ENCODE measurements at regions not wholly inside any gene's neighbourhood (a gene's known extent, or its start where the extent isn't known, plus 50 kb on each side); places are given as distances from the start of the nearest gene placed in this dataset.

DNA sequence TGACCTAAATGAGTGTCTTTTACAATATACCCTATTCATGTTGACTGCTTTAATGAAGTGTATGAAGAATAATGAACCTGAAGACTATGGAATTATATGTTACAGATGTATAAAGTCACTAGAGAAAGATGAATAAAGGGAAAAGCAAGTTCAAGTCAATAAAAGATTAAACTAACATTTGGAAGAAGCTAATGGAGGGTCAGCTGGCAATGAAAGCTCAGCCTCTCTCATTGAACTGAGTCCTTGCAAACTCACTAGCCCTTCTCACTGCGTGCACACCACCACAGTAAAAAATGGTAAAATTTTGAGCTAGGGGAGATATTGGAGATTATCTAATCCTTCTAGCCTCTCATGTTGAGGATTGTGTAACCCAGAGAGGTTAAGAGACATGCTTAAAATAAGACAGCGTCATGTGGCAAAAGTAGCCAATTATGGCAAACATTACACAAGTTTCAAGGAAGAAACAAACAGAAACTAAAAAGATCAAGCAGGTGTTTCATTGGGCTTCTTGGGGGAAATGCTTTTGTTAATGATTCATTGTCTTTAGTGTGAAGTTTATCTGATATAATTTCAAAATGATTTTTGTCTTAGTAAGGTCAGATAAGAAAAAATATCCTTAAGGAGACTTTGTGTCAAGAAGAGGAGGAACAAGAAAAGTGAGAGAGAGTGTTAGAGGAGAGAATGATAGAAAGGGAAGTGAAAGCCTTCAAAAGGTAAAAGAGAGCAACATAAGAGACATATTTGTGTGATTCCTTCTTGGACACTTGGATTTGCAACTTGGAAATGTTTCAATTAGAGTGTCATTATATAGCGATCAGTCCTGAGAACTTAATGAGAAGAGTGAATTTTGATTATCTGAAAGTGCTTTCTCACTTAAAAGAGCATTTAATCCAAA, 893.7 kb upstream of the FAM98A start:
- Mint-ChIP-seq H3K27me3 (no peaks in the 10 kb centered on the region), H3K9me3 (ENCODE audit: low read depth) (no peaks in the 10 kb centered on the region)

DNA sequence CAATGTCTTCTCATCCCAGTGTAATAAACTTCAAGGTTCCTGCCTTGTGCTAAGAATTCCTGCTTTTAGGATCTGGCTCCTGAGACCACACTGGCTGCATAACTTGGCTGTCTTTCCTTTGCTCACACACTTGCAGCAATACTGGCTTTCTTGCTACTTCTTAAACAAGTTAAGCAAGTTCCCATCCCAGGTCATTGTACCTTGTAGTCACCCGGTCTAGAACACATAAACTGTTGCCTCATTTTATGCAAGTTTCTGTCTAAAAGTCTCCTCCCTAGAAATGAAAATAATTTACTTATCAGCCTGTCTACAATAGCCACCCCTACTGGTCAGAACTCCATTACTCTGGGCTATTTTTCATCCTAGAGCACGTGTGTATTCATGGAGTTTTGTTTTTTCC, 887.9 kb upstream of the FAM98A start:
- Mint-ChIP-seq H3K9me3 (ENCODE audit: low read depth) (no peaks in the 10 kb centered on the region), H3K4me1 (ENCODE audit: low read depth) (no peaks in the 10 kb centered on the region), H3K27ac (no peak overlapping the region), H3K36me3 (ENCODE audit: insufficient read depth) (no peaks in the 10 kb centered on the region), H3K27me3 (no peaks in the 10 kb centered on the region), H3K4me3 (ENCODE audit: low read depth) (no peak overlapping the region)
- DNase-seq (ENCODE audit: low spot score, unreplicated experiment): no peak
- TF ChIP-seq, protein P1, sequence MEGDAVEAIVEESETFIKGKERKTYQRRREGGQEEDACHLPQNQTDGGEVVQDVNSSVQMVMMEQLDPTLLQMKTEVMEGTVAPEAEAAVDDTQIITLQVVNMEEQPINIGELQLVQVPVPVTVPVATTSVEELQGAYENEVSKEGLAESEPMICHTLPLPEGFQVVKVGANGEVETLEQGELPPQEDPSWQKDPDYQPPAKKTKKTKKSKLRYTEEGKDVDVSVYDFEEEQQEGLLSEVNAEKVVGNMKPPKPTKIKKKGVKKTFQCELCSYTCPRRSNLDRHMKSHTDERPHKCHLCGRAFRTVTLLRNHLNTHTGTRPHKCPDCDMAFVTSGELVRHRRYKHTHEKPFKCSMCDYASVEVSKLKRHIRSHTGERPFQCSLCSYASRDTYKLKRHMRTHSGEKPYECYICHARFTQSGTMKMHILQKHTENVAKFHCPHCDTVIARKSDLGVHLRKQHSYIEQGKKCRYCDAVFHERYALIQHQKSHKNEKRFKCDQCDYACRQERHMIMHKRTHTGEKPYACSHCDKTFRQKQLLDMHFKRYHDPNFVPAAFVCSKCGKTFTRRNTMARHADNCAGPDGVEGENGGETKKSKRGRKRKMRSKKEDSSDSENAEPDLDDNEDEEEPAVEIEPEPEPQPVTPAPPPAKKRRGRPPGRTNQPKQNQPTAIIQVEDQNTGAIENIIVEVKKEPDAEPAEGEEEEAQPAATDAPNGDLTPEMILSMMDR (IDR thresholded peaks at IDR 0.05; ENCODE audit: unreplicated experiment): no peak

More for the DNA sequence above, 893.7 kb upstream of the FAM98A start:
- Mint-ChIP-seq H3K4me3 (ENCODE audit: low read depth) (no peak overlapping the region), H3K27ac (no peak overlapping the region), H3K4me1 (ENCODE audit: low read depth) (no peaks in the 10 kb centered on the region), H3K36me3 (ENCODE audit: insufficient read depth) (no peaks in the 10 kb centered on the region)
- no peak for DNase-seq (ENCODE audit: low spot score, unreplicated experiment)
- TF ChIP-seq, protein P1 (IDR thresholded peaks at IDR 0.05; ENCODE audit: unreplicated experiment): no peak

DNA sequence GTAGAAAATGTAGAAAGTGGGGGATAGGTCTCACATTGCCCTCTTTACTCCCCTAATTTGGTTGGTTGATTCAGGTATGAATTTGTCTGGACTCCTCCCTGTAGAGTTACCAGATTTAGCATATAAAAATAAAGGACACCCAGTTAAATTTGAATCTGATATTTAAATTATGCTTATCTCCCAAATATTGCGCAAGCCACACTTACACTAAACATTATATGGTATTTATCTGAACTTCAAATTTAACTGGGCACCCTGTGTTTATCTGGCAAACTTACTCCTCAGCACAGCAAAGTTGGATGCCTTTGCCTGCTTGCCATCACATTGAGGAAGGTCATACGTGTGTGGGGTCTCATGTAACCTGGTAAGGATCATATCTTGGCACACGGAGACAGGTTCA, 882.4 kb upstream of the FAM98A start:
- Mint-ChIP-seq H3K27me3 (no peaks in the 10 kb centered on the region), H3K27ac (no peak overlapping the region), H3K9me3 (ENCODE audit: low read depth) (no peaks in the 10 kb centered on the region), H3K4me1 (ENCODE audit: low read depth) (peaks cover 1% of the 10 kb centered on the region), H3K36me3 (ENCODE audit: insufficient read depth) (no peaks in the 10 kb centered on the region), H3K4me3 (ENCODE audit: low read depth) (no peak overlapping the region)
- no peak for DNase-seq (ENCODE audit: low spot score, unreplicated experiment)
- TF ChIP-seq, protein P1 (IDR thresholded peaks at IDR 0.05; ENCODE audit: unreplicated experiment): no peak

- Mint-ChIP-seq H3K4me1 (ENCODE audit: low read depth) (peaks cover 1% of the 10 kb centered on the region), H3K4me3 (ENCODE audit: low read depth) (no peak overlapping the region), H3K9me3 (ENCODE audit: low read depth) (no peaks in the 10 kb centered on the region), H3K36me3 (ENCODE audit: insufficient read depth) (no peaks in the 10 kb centered on the region), H3K27me3 (no peaks in the 10 kb centered on the region), H3K27ac (no peak overlapping the region)
- TF ChIP-seq, protein P1 (IDR thresholded peaks at IDR 0.05; ENCODE audit: unreplicated experiment): no peak
- DNase-seq (ENCODE audit: low spot score, unreplicated experiment): no peak
Observed at GRCh38 chr2:34480366-34480765, 881.3 kb upstream of the FAM98A start.

DNA sequence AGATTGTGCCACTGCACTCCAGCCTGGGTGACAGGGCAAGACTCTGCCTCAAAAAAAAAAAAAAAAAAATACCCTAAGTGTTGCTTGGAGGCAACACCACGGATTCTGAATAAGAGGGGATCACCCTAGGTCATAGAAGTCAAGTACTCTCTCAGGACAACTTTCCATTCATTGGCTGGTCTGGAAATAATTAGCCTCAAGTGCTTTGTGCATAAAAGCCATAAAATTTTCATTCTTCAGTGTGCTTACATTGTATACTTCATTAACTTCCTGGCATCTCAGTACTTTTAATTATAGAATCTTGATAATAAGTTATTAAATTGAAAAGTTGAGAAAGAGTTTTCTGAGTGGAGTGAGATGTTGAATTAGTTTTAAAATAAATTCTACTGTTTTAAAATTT, 876.1 kb upstream of the FAM98A start:
- Mint-ChIP-seq H3K36me3 (ENCODE audit: insufficient read depth) (no peaks in the 10 kb centered on the region), H3K4me1 (ENCODE audit: low read depth) (peaks cover 1% of the 10 kb centered on the region), H3K27me3 (no peaks in the 10 kb centered on the region), H3K27ac (no peak overlapping the region), H3K4me3 (ENCODE audit: low read depth) (no peak overlapping the region), H3K9me3 (ENCODE audit: low read depth) (no peaks in the 10 kb centered on the region)
- no peak for DNase-seq (ENCODE audit: low spot score, unreplicated experiment)
- TF ChIP-seq, protein P1 (IDR thresholded peaks at IDR 0.05; ENCODE audit: unreplicated experiment): no peak
